SK-N-SH (cell line): ENCODE measurements at regions not wholly inside any gene's neighbourhood (a gene's known extent, or its start where the extent isn't known, plus 50 kb on each side); places are given as distances from the start of the nearest gene placed in this dataset.

Experiments used
- FOXM1 ChIP-seq: IDR thresholded peaks from 2 replicates; pipeline ENCODE4 v1.4.0; 2012; ENCODE audit warnings: low read depth, mild to moderate bottlenecking
- MXI1 ChIP-seq: IDR thresholded peaks from 2 replicates; pipeline ENCODE4 v1.6.1; 2012; ENCODE audit warnings: mild to moderate bottlenecking, low read depth, low read length, improper control_type of control experiment
- NFIC ChIP-seq: IDR thresholded peaks from 2 replicates; pipeline ENCODE4 v1.4.0; 2012; ENCODE audit warnings: borderline replicate concordance
- POLR2AphosphoS5 ChIP-seq: IDR thresholded peaks from 2 replicates; pipeline ENCODE4 v1.6.1; 2012; ENCODE audit warnings: low read depth, low read length
- RCOR1 ChIP-seq: fragments of 150-350 bp; IDR thresholded peaks from 2 replicates; pipeline ENCODE4 v1.6.1; 2017; ENCODE audit warnings: antibody characterized with exemption, low read length
- TF ChIP-seq, protein P1 (sequence below): fragments of 200-600 bp; sonication (generic); IDR thresholded peaks from 2 replicates; pipeline ENCODE4 v1.6.1; 2017; ENCODE audit warnings: antibody characterized with exemption, mild to moderate bottlenecking, moderate library complexity

GRCh38 chr6:134564705-134565104, 246.8 kb upstream of the SGK1 start:
- TF ChIP-seq, protein P1, sequence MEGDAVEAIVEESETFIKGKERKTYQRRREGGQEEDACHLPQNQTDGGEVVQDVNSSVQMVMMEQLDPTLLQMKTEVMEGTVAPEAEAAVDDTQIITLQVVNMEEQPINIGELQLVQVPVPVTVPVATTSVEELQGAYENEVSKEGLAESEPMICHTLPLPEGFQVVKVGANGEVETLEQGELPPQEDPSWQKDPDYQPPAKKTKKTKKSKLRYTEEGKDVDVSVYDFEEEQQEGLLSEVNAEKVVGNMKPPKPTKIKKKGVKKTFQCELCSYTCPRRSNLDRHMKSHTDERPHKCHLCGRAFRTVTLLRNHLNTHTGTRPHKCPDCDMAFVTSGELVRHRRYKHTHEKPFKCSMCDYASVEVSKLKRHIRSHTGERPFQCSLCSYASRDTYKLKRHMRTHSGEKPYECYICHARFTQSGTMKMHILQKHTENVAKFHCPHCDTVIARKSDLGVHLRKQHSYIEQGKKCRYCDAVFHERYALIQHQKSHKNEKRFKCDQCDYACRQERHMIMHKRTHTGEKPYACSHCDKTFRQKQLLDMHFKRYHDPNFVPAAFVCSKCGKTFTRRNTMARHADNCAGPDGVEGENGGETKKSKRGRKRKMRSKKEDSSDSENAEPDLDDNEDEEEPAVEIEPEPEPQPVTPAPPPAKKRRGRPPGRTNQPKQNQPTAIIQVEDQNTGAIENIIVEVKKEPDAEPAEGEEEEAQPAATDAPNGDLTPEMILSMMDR: no peak
- TF ChIP-seq FOXM1 (no peak), POLR2AphosphoS5 (no peak), RCOR1 (no peak), MXI1 (no peak), NFIC (no peak)
